Kidney (tissue), 13 donors: ENCODE measurements at regions not wholly inside any gene's neighbourhood (a gene's known extent, or its start where the extent isn't known, plus 50 kb on each side); places are given as distances from the start of the nearest gene placed in this dataset.
A peak's percentile ranks its signal among the peaks of the same experiment; 100 is the strongest.

Experiments used
- DNase-seq, 5 donors: peaks; one replicate each; pipeline ENCODE4 v3.0.0-alpha.2; 2013 to 2020
- FAIRE-seq: peaks from 2 replicates; lab custom pipeline; 2012; peaks lifted over from hg19 to GRCh38; lab: Jason Lieb, UNC
- H3K27ac ChIP-seq, 2 donors: one replicate each; pipeline ENCODE4 v1.7.0; 2013; ENCODE audit warnings: low read depth in 2 of 2, low read length in 2 of 2, inconsistent platforms in 1 of 2
- H3K27me3 ChIP-seq: one replicate; pipeline ENCODE4 v1.7.1; 2013; ENCODE audit warnings: low read length, inconsistent platforms; ENCODE audit not compliant: control insufficient read depth, insufficient read depth
- H3K36me3 ChIP-seq, 3 donors: one replicate each; pipeline versions ENCODE4 v1.7.0 to v1.7.1; 2013; ENCODE audit warnings: low read length in 3 of 3, control low read depth in 1 of 3, inconsistent platforms in 1 of 3; ENCODE audit not compliant: insufficient read depth in 3 of 3, control insufficient read depth in 2 of 3
- H3K4me1 ChIP-seq, 3 donors: one replicate each; pipeline versions ENCODE4 v1.7.0 to v1.7.1; 2013; ENCODE audit warnings: low read length in 3 of 3, inconsistent platforms in 1 of 3, low read depth in 1 of 3; ENCODE audit not compliant: control insufficient read depth in 2 of 3, insufficient read depth in 2 of 3
- H3K4me3 ChIP-seq, 3 donors: one replicate each; pipeline versions ENCODE4 v1.7.0 to v1.8.1; 2013; ENCODE audit warnings: low read length in 3 of 3, control low read depth in 1 of 3, inconsistent platforms in 1 of 3
- H3K9ac ChIP-seq, 3 donors: one replicate each; pipeline versions ENCODE4 v1.7.0 to v1.7.1; 2013; ENCODE audit warnings: low read length in 3 of 3, control low read depth in 1 of 3, inconsistent platforms in 1 of 3
- H3K9me3 ChIP-seq, 3 donors: one replicate each; pipeline versions ENCODE4 v1.7.0 to v1.7.1; 2013; ENCODE audit warnings: low read length in 3 of 3, control low read depth in 1 of 3, inconsistent platforms in 1 of 3; ENCODE audit not compliant: control insufficient read depth in 2 of 3, insufficient read depth in 1 of 3
- intact Hi-C: fragments of 100-400 bp; cut with DNase I; formaldehyde crosslinking; loops from one replicate; pipeline ENCODE4 v1.11.1; 2022
- TF ChIP-seq, protein P1 (sequence below): IDR thresholded peaks from 3 replicates; pipeline ENCODE4 v1.5.1; 2012; ENCODE audit warnings: mild to moderate bottlenecking, moderate library complexity, borderline replicate concordance; ENCODE audit not compliant: insufficient read depth; ENCODE audit errors: extremely low read depth
- donor health status: control.
- donor health status: control.
- donor health status: control.
- donor health status: control.
- donor health status: control.
- donor health status: DM: yes; HTN: yes; CAD: no.
- donor health status: Normal renal cell carcinoma (clear cell type).

DNA sequence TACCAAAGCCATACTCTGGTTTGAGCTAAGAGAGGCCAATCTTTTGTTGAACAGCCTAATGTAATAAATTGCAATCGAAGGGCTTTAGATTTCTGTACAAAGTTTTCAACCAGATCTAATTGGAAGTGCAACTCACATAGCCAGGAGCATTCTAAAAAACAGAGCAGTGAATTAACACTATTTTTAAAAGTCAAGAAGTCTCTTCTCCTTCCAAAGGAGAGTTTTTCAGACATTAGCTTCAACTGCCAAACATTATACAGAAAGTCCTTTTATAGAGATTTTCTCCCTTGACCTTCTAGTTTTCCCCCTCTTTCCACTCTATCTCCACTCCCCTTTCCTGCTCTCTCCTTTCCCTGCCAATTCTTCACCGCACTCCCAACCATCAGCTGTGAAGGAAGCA lies 259.6 kb downstream of the NOVA1 start:
- no peak overlapping the region for H3K9ac ChIP-seq
- DNase-seq: no peak
- TF ChIP-seq, protein P1, sequence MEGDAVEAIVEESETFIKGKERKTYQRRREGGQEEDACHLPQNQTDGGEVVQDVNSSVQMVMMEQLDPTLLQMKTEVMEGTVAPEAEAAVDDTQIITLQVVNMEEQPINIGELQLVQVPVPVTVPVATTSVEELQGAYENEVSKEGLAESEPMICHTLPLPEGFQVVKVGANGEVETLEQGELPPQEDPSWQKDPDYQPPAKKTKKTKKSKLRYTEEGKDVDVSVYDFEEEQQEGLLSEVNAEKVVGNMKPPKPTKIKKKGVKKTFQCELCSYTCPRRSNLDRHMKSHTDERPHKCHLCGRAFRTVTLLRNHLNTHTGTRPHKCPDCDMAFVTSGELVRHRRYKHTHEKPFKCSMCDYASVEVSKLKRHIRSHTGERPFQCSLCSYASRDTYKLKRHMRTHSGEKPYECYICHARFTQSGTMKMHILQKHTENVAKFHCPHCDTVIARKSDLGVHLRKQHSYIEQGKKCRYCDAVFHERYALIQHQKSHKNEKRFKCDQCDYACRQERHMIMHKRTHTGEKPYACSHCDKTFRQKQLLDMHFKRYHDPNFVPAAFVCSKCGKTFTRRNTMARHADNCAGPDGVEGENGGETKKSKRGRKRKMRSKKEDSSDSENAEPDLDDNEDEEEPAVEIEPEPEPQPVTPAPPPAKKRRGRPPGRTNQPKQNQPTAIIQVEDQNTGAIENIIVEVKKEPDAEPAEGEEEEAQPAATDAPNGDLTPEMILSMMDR: no peak
- H3K36me3 ChIP-seq: no peaks in the 10 kb centered on the region
- H3K9me3 ChIP-seq: no peaks in the 10 kb centered on the region
- H3K4me1 ChIP-seq: no peaks in the 10 kb centered on the region
- FAIRE-seq: no peak
- intact Hi-C loops: no loop called here
- no peaks in the 10 kb centered on the region for H3K27me3 ChIP-seq
- H3K27ac ChIP-seq: no peak overlapping the region
- H3K4me3 ChIP-seq: no peak overlapping the region

DNA sequence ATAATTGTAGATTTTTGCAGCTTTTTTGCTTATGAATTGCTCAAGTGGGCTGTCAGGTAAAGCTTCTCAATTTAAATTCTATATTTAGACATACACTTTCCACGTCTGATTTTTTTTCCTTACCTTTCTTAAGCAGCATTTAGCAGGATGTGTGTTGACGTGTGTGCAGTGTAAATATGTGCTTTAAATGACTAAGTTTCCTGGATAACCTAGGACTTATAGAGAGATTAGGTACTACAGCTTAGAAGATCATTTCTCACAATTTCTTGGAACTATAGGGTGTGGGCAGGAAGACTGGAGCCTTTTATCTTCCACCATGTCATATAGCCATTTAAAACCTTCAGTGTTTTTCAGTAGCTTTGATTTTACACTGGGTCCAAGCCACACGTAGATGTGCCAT lies 263.5 kb downstream of the NOVA1 start:
- Histone ChIP-seq H3K4me3 (no peak overlapping the region), H3K36me3 (no peaks in the 10 kb centered on the region), H3K27ac (no peak overlapping the region), H3K9me3 (no peaks in the 10 kb centered on the region), H3K9ac (no peak overlapping the region), H3K4me1 (peaks cover 0 to 15% (median 0%) of the 10 kb centered on the region in 3 donors), H3K27me3 (no peaks in the 10 kb centered on the region)
- FAIRE-seq (no peak), DNase-seq (no peak)
- intact Hi-C loops: no loop called here
- TF ChIP-seq, protein P1: no peak

DNA sequence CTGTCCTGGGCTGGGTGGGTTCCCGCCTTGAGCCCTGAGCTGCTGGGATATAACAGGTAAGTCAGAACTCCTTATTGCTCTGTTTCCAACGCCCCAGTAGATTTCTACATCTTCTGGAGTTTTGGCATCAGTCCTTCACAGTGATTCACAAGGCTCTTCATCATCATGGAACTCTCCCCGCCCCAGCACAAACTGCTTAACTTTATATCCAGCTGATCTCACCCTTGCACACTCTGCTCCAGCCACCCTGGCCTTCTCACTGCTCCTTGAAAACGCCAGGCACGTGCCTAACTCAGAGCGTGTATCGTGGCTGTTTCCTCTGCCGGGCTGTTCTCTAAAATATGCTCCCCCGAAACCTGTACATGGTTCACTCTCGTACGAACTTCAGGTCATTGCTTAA lies 264.9 kb downstream of the NOVA1 start:
- no peak overlapping the region for H3K9ac ChIP-seq
- H3K4me3 ChIP-seq: no peak overlapping the region
- H3K36me3 ChIP-seq: no peaks in the 10 kb centered on the region
- intact Hi-C loops: no loop called here
- H3K4me1 ChIP-seq: peaks cover 0 to 15% (median 0%) of the 10 kb centered on the region in 3 donors
- no peak for DNase-seq
- no peaks in the 10 kb centered on the region for H3K9me3 ChIP-seq
- no peaks in the 10 kb centered on the region for H3K27me3 ChIP-seq
- H3K27ac ChIP-seq: no peak overlapping the region
- TF ChIP-seq, protein P1: no peak
- FAIRE-seq: no peak

DNA sequence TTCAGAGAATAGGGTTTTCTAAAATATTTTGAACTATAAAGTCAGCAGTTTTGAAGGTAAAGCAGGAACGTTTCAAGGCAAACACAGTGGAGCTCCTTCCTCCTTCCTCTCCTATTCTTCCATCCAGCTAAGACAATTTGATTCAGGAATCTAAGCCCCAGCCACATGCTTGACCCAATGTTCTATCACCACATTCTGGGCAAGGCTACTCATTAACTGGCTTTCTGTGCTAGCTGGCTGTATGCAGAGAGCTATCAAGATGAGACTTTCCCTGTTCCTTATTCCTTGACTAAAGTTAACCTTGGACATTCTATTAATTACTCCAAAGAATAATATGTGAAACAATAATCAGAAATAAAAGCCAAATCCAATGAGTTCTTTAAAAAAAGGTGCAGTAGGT lies 266.9 kb downstream of the NOVA1 start:
- intact Hi-C loops: no loop called here
- H3K36me3 ChIP-seq: no peaks in the 10 kb centered on the region
- TF ChIP-seq, protein P1: no peak
- H3K9me3 ChIP-seq: no peaks in the 10 kb centered on the region
- H3K27me3 ChIP-seq: no peaks in the 10 kb centered on the region
- no peak overlapping the region for H3K4me3 ChIP-seq
- H3K27ac ChIP-seq: no peak overlapping the region
- no peak overlapping the region for H3K9ac ChIP-seq
- DNase-seq (peak in 2 of 5 donors; percentile 37 to 47), FAIRE-seq (peak; percentile 59)
- peaks cover 0 to 15% (median 0%) of the 10 kb centered on the region in 3 donors for H3K4me1 ChIP-seq
